Ishikawa (cell line): ENCODE measurements at regions not wholly inside any gene's neighbourhood (a gene's known extent, or its start where the extent isn't known, plus 50 kb on each side); places are given as distances from the start of the nearest gene placed in this dataset.

Source experiments
- CEBPB ChIP-seq: IDR thresholded peaks from 2 replicates; pipeline ENCODE4 v1.6.1; 2012
- CREB1 ChIP-seq: IDR thresholded peaks from 2 replicates; pipeline ENCODE4 v1.6.1; 2012; ENCODE audit warnings: low read depth
- EGR1 ChIP-seq: IDR thresholded peaks from 2 replicates; pipeline ENCODE4 v1.6.1; 2012
- EP300 ChIP-seq: IDR thresholded peaks from 2 replicates; pipeline ENCODE4 v1.6.1; 2012; ENCODE audit warnings: borderline replicate concordance
- FOXM1 ChIP-seq: IDR thresholded peaks from 2 replicates; pipeline ENCODE4 v1.6.1; 2012; ENCODE audit warnings: low read depth, borderline replicate concordance
- MAX ChIP-seq: IDR thresholded peaks from 2 replicates; pipeline ENCODE4 v1.6.1; 2012
- NFIC ChIP-seq: IDR thresholded peaks from 2 replicates; pipeline ENCODE4 v1.6.1; 2012
- RAD21 ChIP-seq: IDR thresholded peaks from 2 replicates; pipeline ENCODE4 v1.6.1; 2012; ENCODE audit warnings: low read depth
- TAF1 ChIP-seq: IDR thresholded peaks from 2 replicates; pipeline ENCODE4 v1.6.1; 2012; ENCODE audit warnings: low read depth, mild to moderate bottlenecking
- TCF12 ChIP-seq: IDR thresholded peaks from 2 replicates; pipeline ENCODE4 v1.6.1; 2012; ENCODE audit warnings: low read depth
- TEAD4 ChIP-seq: IDR thresholded peaks from 2 replicates; pipeline ENCODE4 v1.6.1; 2012
- YY1 ChIP-seq: IDR thresholded peaks from 2 replicates; pipeline ENCODE4 v1.6.1; 2012; ENCODE audit warnings: low read depth
- ZBTB7A ChIP-seq: IDR thresholded peaks from 2 replicates; pipeline ENCODE4 v1.6.1; 2012; ENCODE audit warnings: low read depth
- TF ChIP-seq, protein P1 (sequence below): IDR thresholded peaks from 2 replicates; pipeline ENCODE4 v1.6.1; 2012
- TF ChIP-seq, protein P2 (sequence below): IDR thresholded peaks from 2 replicates; pipeline ENCODE4 v1.6.1; 2012; ENCODE audit warnings: low read depth, mild to moderate bottlenecking

DNA sequence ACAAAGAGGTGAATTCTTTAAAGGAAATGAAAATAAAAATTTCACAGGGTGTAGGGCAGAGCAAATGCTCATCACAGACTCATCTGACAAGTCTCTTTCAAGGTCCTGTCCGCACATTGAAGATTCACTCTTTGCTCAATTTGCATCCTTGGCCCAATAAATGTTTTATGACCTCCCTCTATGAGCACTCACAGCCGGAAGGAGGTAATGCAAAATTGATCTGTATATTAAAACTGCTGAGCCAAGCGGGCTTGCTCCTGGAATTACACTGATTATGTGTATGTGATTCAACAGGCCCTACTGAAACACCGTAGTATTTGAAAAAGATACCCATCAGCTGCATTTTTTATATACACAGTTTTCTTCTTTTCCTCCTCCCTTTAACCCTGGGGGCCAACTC lies 246.8 kb downstream of the IZUMO3 start:
- no peak for TF ChIP-seq CEBPB
- TF ChIP-seq, protein P1, sequence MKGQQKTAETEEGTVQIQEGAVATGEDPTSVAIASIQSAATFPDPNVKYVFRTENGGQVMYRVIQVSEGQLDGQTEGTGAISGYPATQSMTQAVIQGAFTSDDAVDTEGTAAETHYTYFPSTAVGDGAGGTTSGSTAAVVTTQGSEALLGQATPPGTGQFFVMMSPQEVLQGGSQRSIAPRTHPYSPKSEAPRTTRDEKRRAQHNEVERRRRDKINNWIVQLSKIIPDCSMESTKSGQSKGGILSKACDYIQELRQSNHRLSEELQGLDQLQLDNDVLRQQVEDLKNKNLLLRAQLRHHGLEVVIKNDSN: no peak
- TF ChIP-seq FOXM1: no peak
- TF ChIP-seq YY1: no peak
- no peak for TF ChIP-seq TCF12
- no peak for TF ChIP-seq MAX
- no peak for TF ChIP-seq CREB1
- TF ChIP-seq TAF1: no peak
- TF ChIP-seq EP300: no peak
- TF ChIP-seq, protein P2, sequence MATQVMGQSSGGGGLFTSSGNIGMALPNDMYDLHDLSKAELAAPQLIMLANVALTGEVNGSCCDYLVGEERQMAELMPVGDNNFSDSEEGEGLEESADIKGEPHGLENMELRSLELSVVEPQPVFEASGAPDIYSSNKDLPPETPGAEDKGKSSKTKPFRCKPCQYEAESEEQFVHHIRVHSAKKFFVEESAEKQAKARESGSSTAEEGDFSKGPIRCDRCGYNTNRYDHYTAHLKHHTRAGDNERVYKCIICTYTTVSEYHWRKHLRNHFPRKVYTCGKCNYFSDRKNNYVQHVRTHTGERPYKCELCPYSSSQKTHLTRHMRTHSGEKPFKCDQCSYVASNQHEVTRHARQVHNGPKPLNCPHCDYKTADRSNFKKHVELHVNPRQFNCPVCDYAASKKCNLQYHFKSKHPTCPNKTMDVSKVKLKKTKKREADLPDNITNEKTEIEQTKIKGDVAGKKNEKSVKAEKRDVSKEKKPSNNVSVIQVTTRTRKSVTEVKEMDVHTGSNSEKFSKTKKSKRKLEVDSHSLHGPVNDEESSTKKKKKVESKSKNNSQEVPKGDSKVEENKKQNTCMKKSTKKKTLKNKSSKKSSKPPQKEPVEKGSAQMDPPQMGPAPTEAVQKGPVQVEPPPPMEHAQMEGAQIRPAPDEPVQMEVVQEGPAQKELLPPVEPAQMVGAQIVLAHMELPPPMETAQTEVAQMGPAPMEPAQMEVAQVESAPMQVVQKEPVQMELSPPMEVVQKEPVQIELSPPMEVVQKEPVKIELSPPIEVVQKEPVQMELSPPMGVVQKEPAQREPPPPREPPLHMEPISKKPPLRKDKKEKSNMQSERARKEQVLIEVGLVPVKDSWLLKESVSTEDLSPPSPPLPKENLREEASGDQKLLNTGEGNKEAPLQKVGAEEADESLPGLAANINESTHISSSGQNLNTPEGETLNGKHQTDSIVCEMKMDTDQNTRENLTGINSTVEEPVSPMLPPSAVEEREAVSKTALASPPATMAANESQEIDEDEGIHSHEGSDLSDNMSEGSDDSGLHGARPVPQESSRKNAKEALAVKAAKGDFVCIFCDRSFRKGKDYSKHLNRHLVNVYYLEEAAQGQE: no peak
- no peak for TF ChIP-seq TEAD4
- TF ChIP-seq EGR1: no peak
- no peak for TF ChIP-seq NFIC
- no peak for TF ChIP-seq ZBTB7A
- no peak for TF ChIP-seq RAD21

DNA sequence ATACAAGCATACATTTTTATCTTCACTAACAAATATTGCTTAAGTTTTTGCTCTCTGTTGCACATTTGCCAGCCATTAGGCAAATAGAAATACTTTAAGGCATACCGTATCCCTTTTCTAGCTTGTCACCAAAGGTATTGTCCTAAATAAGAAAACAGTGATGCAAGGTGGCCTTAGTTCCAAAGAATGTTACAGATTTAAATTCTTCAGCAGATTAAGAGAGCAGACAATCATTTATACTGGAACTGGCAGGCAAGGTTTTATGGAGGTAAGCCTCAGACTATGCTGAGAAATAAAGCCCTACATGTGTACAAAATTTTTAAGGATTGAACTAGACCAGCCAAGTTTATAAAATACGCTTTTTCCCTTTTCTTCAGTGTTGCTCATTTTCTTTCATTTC lies 247.8 kb downstream of the IZUMO3 start:
- TF ChIP-seq TEAD4: no peak
- no peak for TF ChIP-seq CREB1
- no peak for TF ChIP-seq CEBPB
- no peak for TF ChIP-seq TAF1
- TF ChIP-seq YY1: no peak
- no peak for TF ChIP-seq RAD21
- no peak for TF ChIP-seq EP300
- TF ChIP-seq, protein P1: no peak
- no peak for TF ChIP-seq ZBTB7A
- no peak for TF ChIP-seq NFIC

DNA sequence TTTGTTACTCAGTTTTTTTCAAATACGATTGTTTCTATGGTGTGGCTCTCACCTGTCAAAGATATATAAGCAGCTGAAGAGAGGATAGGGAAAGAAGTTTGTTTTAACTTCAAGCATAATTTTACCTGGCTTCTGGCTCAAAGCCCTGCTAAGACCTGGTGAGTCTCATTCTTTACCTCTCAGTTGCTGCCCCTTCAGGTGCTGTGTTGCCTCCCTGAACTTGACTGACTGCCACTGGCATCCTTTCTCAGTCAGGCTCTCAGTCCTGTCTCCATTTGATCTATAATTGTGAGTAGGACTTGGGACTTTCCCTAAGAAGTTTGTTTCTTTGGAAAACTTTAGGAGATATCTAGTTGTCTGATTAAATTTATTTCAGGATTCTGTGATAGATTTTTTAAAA lies 249.6 kb downstream of the IZUMO3 start:
- TF ChIP-seq MAX (no peak), ZBTB7A (no peak), FOXM1 (no peak), YY1 (no peak), TCF12 (no peak), CREB1 (no peak), EP300 (no peak), TEAD4 (no peak), NFIC (no peak), RAD21 (no peak), TAF1 (no peak), EGR1 (no peak), CEBPB (no peak)
- TF ChIP-seq, protein P2: no peak

- no peak for TF ChIP-seq CREB1
Measured at GRCh38 chr9:24293386-24293785, 252.3 kb downstream of the IZUMO3 start.

DNA sequence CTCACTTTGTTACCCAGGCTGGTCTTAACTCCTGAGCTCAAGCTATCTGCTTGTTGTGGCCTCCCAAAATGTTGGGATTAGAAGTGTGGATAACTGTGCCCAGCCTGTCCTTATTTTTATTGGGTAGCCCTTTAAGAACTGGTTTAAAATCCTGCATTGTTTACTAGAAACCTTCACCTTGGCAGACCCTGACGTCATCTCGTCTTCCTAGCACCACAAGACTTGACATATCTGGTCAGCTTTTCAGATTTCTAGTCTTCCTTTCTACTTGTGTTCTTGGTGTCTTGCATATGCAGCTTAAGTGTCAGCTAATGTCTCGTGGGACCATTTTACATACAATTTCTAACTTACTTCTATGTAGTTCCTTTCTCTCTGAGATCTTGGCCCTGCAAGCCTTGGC lies 258.9 kb downstream of the IZUMO3 start:
- TF ChIP-seq YY1 (no peak), FOXM1 (no peak), EP300 (no peak), ZBTB7A (no peak), CREB1 (no peak), RAD21 (no peak)

DNA sequence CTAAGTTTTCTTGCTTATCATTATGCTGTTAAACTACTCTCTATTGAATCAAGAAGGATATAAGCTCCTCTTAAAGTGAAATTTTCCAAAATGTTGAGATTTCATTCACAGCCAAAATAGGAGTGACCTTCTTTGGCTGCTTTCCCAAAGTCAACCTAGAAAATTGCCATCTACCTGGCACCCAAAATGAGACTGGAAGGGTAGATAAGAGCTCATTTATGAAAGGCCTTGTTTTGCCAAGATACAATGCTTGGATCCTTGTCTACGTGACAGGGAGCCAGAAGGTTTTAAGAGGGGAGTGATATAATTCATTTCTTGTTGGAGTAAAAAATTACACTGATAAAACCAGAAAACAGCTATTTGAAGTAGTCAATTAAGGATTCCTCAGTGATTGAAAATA lies 287.1 kb downstream of the IZUMO3 start:
- TF ChIP-seq MAX (no peak), TCF12 (no peak), CREB1 (no peak), EP300 (no peak), TAF1 (no peak), NFIC (no peak), EGR1 (no peak), YY1 (no peak), TEAD4 (no peak), RAD21 (no peak)
- TF ChIP-seq, protein P2: no peak
- TF ChIP-seq, protein P1: no peak
